ENCODE measurements at regions not wholly inside any gene's neighbourhood (a gene's known extent, or its start where the extent isn't known, plus 50 kb on each side); places are given as distances from the start of the nearest gene placed in this dataset.

GRCh38 chr4:152206185-152206584 is 329.7 kb downstream of the FBXW7 start:
- Mint-ChIP-seq H3K27me3 (ENCODE audit: insufficient read depth) (peaks cover 16% of the 10 kb centered on the region), H3K27ac (no peak overlapping the region), H3K36me3 (ENCODE audit: low read depth) (no peaks in the 10 kb centered on the region), H3K9me3 (peaks cover 8% of the 10 kb centered on the region), H3K4me1 (ENCODE audit: low read depth) (peaks cover 4% of the 10 kb centered on the region), H3K4me3 (no peak overlapping the region)
- no peak for DNase-seq (ENCODE audit: low spot score)
- intact Hi-C loops (cut with micrococcal nuclease): no loop called here

- Mint-ChIP-seq H3K27me3 (ENCODE audit: insufficient read depth) (peaks cover 4% of the 10 kb centered on the region), H3K27ac (no peak overlapping the region), H3K9me3 (peaks cover 8% of the 10 kb centered on the region), H3K4me3 (no peak overlapping the region), H3K4me1 (ENCODE audit: low read depth) (peaks cover 4% of the 10 kb centered on the region), H3K36me3 (ENCODE audit: low read depth) (no peaks in the 10 kb centered on the region)
- intact Hi-C loops (cut with micrococcal nuclease): no loop called here
- no peak for DNase-seq (ENCODE audit: low spot score)
These were observed 333.5 kb downstream of the FBXW7 start for GRCh38 chr4:152202415-152202814.

- Mint-ChIP-seq H3K27me3 (ENCODE audit: insufficient read depth) (peaks cover 2% of the 10 kb centered on the region), H3K4me3 (no peak overlapping the region), H3K27ac (no peak overlapping the region), H3K9me3 (peaks cover 6% of the 10 kb centered on the region), H3K4me1 (ENCODE audit: low read depth) (peaks cover 4% of the 10 kb centered on the region), H3K36me3 (ENCODE audit: low read depth) (no peaks in the 10 kb centered on the region)
- intact Hi-C loops (cut with micrococcal nuclease): no loop called here
- DNase-seq (ENCODE audit: low spot score): no peak
These were observed 335.2 kb downstream of the FBXW7 start for GRCh38 chr4:152200511-152201333.

- H3K27me3 Mint-ChIP-seq (ENCODE audit: insufficient read depth): peaks cover 2% of the 10 kb centered on the region
- no peak overlapping the region for H3K27ac Mint-ChIP-seq
- peaks cover 4% of the 10 kb centered on the region for H3K4me1 Mint-ChIP-seq (ENCODE audit: low read depth)
- peaks cover 13% of the 10 kb centered on the region for H3K9me3 Mint-ChIP-seq
- H3K4me3 Mint-ChIP-seq: no peak overlapping the region
- DNase-seq (ENCODE audit: low spot score): no peak
- intact Hi-C loops (cut with micrococcal nuclease): no loop called here
- H3K36me3 Mint-ChIP-seq (ENCODE audit: low read depth): no peaks in the 10 kb centered on the region
These were observed 338.7 kb downstream of the FBXW7 start for GRCh38 chr4:152197211-152197610.

DNA sequence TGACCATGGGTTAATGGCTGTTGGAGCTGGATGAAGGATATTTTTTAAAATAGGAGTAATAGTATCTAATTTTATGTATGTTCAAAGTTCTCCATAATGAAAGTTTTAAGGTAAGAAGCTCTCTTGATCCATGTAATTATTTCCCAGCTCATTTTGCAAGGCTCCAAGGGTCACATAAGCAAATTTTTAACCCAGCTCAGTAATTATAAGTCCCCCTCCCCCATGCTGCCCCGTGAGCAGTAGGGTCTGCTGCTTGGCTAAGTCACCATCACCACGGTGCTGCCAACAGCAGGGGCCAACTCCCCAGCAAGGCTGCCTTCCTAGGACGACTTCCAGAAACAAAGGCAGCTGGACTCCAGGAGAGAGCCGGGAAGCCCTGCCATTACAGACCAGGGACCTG is 340.0 kb downstream of the FBXW7 start:
- Mint-ChIP-seq H3K27me3 (ENCODE audit: insufficient read depth) (peaks cover 2% of the 10 kb centered on the region), H3K4me3 (no peak overlapping the region), H3K4me1 (ENCODE audit: low read depth) (no peaks in the 10 kb centered on the region), H3K36me3 (ENCODE audit: low read depth) (no peaks in the 10 kb centered on the region), H3K27ac (no peak overlapping the region), H3K9me3 (peaks cover 13% of the 10 kb centered on the region)
- no peak for DNase-seq (ENCODE audit: low spot score)
- intact Hi-C loops (cut with micrococcal nuclease): no loop called here

DNA sequence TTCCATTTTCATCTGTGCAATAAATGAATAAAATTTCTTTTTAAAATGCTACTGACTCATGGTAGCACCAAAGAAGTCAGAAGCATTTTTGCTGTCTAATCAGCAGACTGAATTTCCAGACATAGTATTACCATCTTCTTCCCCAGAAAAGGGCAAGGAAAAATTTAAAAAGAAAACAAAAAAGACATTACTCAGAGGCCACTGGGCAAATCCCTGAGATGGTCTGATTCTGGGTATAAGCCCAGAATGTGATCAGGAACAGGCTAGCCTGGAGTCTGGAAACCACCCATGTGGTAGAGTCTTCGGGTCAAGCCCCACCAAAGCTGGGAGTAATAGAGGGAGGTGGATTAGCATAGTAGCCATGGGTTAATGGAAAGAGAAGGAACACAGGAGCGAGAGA is 342.8 kb downstream of the FBXW7 start:
- H3K4me1 Mint-ChIP-seq (ENCODE audit: low read depth): peaks cover 17% of the 10 kb centered on the region
- H3K4me3 Mint-ChIP-seq: no peak overlapping the region
- no peaks in the 10 kb centered on the region for H3K36me3 Mint-ChIP-seq (ENCODE audit: low read depth)
- H3K9me3 Mint-ChIP-seq: peaks cover 13% of the 10 kb centered on the region
- no peak for DNase-seq (ENCODE audit: low spot score)
- H3K27ac Mint-ChIP-seq: no peak overlapping the region
- no peaks in the 10 kb centered on the region for H3K27me3 Mint-ChIP-seq (ENCODE audit: insufficient read depth)
- intact Hi-C loops (cut with micrococcal nuclease): no loop called here

DNA sequence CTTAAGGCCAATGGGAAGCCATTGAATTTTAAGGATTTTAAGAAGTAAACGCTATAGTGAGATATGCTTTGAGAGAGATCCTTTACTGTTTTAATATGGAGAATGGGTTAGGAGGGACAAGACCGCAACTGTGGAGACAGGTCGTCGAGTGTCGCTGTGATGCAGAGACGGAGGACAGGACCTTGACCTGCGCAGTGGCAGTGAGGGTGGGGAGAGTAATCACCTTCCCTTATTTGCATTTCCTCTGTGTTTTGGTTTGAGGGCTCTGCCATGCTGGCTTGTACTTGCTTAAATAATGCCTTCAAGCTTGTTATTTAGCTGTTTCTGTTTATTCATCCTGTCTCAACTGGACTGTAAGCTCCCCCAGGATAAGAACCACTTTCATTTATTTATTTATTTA is 345.0 kb downstream of the FBXW7 start:
- H3K27me3 Mint-ChIP-seq (ENCODE audit: insufficient read depth): no peaks in the 10 kb centered on the region

DNA sequence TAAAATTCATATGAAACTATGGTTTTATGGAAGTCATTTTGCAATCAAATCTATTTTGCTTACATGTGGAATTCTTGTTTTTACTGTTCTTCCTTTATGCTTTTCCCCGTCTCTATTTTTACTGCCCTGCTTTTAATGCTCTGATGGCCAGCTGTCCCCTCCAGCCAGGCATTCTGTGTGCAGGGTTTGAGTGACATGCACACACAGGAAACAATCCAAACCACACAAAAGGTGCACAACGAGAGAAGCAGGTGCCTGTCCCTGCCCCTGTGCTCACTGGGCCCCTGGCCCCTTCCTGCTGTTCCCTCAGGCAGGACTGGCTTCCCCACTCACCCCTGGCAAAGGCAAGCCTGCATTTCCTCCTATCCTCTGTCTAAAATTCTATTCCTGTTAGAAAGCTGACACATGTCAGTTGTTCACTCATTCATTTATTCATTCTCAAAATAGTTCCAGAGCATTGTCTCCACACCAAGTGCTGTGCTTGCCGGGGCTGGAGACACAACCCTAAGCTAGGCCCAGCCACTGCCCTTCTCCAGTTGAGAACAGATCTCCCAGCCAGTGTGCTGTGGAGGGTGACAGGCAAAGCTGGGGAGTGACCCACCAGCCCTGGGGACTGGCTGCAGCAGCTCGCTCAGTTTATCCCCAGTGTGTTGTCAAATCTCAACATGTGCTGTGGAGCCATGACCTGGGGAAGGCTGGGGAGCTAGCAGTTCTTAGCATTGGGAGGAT is 346.3 kb downstream of the FBXW7 start:
- no peak overlapping the region for H3K4me3 Mint-ChIP-seq
- H3K27me3 Mint-ChIP-seq (ENCODE audit: insufficient read depth): no peaks in the 10 kb centered on the region
- peaks cover 10% of the 10 kb centered on the region for H3K9me3 Mint-ChIP-seq
- H3K27ac Mint-ChIP-seq: no peak overlapping the region
- no peak for DNase-seq (ENCODE audit: low spot score)
- peaks cover 17% of the 10 kb centered on the region for H3K4me1 Mint-ChIP-seq (ENCODE audit: low read depth)
- H3K36me3 Mint-ChIP-seq (ENCODE audit: low read depth): peaks cover 2% of the 10 kb centered on the region
- intact Hi-C loops (cut with micrococcal nuclease): no loop called here

More for the DNA sequence above, 345.0 kb downstream of the FBXW7 start:
- H3K4me3 Mint-ChIP-seq: no peak overlapping the region
- no peak overlapping the region for H3K27ac Mint-ChIP-seq
- peaks cover 13% of the 10 kb centered on the region for H3K9me3 Mint-ChIP-seq
- peaks cover 17% of the 10 kb centered on the region for H3K4me1 Mint-ChIP-seq (ENCODE audit: low read depth)
- intact Hi-C loops (cut with micrococcal nuclease): no loop called here
- no peaks in the 10 kb centered on the region for H3K36me3 Mint-ChIP-seq (ENCODE audit: low read depth)
- DNase-seq (ENCODE audit: low spot score): no peak

DNA sequence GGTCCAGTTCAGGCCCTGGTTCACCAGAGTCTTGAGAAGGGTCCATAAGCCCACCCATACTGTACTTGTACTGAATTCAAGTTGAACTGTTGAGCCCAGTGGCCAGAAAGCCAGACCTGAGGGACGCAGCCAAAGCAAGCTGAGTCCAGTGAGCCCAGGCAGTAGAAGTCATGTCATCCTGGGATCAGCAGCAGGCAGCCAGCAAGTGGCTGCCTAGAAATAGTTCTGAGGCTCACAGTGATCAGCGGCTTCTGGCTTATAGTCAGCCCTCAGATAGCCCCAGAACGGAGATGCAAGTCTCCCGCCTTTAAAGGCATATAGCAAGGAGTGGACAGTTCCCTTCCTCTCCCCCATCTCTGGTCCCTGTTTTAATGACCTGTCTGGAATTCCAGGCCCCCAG is 347.1 kb downstream of the FBXW7 start:
- Mint-ChIP-seq H3K4me3 (no peak overlapping the region), H3K4me1 (ENCODE audit: low read depth) (peaks cover 22% of the 10 kb centered on the region), H3K9me3 (peaks cover 11% of the 10 kb centered on the region), H3K36me3 (ENCODE audit: low read depth) (peaks cover 2% of the 10 kb centered on the region), H3K27me3 (ENCODE audit: insufficient read depth) (no peaks in the 10 kb centered on the region), H3K27ac (no peak overlapping the region)
- intact Hi-C loops (cut with micrococcal nuclease): no loop called here
- DNase-seq (ENCODE audit: low spot score): no peak

- intact Hi-C loops (cut with micrococcal nuclease): no loop called here
- H3K36me3 Mint-ChIP-seq (ENCODE audit: low read depth): peaks cover 2% of the 10 kb centered on the region
These were observed 348.2 kb downstream of the FBXW7 start for GRCh38 chr4:152187693-152188092.

GRCh38 chr4:152185786-152186550 is 349.9 kb downstream of the FBXW7 start:
- no peak for DNase-seq (ENCODE audit: low spot score)
- Mint-ChIP-seq H3K27me3 (ENCODE audit: insufficient read depth) (no peaks in the 10 kb centered on the region), H3K4me1 (ENCODE audit: low read depth) (peaks cover 34% of the 10 kb centered on the region)

More at GRCh38 chr4:152187693-152188092, 348.2 kb downstream of the FBXW7 start:
- Mint-ChIP-seq H3K27me3 (ENCODE audit: insufficient read depth) (no peaks in the 10 kb centered on the region), H3K4me1 (ENCODE audit: low read depth) (peaks cover 34% of the 10 kb centered on the region), H3K4me3 (no peak overlapping the region), H3K27ac (no peak overlapping the region), H3K9me3 (peaks cover 12% of the 10 kb centered on the region)
- no peak for DNase-seq (ENCODE audit: low spot score)

GRCh38 chr4:152181150-152181549 is 354.7 kb downstream of the FBXW7 start:
- no peak overlapping the region for H3K27ac Mint-ChIP-seq
- intact Hi-C loops (cut with micrococcal nuclease): loop anchor here (5.0 kb wide), 1 partner anchor 419 kb away; the partner anchor contains the start of gene GATB

More at GRCh38 chr4:152185786-152186550, 349.9 kb downstream of the FBXW7 start:
- Mint-ChIP-seq H3K27ac (no peak overlapping the region), H3K36me3 (ENCODE audit: low read depth) (peaks cover 2% of the 10 kb centered on the region), H3K4me3 (no peak overlapping the region), H3K9me3 (peaks cover 16% of the 10 kb centered on the region)
- intact Hi-C loops (cut with micrococcal nuclease): no loop called here

More at GRCh38 chr4:152181150-152181549, 354.7 kb downstream of the FBXW7 start:
- Mint-ChIP-seq H3K4me3 (no peak overlapping the region), H3K4me1 (ENCODE audit: low read depth) (peaks cover 36% of the 10 kb centered on the region), H3K27me3 (ENCODE audit: insufficient read depth) (no peaks in the 10 kb centered on the region), H3K36me3 (ENCODE audit: low read depth) (peaks cover 6% of the 10 kb centered on the region), H3K9me3 (peaks cover 23% of the 10 kb centered on the region)
- DNase-seq (ENCODE audit: low spot score): no peak

Measured in activated T-helper 1 cell treated with anti-CD3 and anti-CD28 coated beads, Interleukin-12 subunit alpha, Interleukin-12 subunit beta, Interleukin-2, Interleukin-4 antibody, amounts not matched to agents 30 ng/mL and 10 ng/mL and 1 ng/mL, durations not matched to agents 14 hours and 24 hours and 36 hours (primary cell).